Activated T-cell treated with anti-CD3 and anti-CD28 coated beads, Interleukin-2, amount 50 U/mL, for 48 hours (primary cell): ENCODE measurements at regions not wholly inside any gene's neighbourhood (a gene's known extent, or its start where the extent isn't known, plus 50 kb on each side); places are given as distances from the start of the nearest gene placed in this dataset.
"Not testable (repeated sequence)": the region's sequence is repeated elsewhere in the genome, so short reads cannot be mapped to it uniquely, and the experiment has no call there.

Experiments used
- DNase-seq, 2 experiments: peaks; one replicate each; pipeline ENCODE4 v3.0.0-alpha.2; 2020

DNA sequence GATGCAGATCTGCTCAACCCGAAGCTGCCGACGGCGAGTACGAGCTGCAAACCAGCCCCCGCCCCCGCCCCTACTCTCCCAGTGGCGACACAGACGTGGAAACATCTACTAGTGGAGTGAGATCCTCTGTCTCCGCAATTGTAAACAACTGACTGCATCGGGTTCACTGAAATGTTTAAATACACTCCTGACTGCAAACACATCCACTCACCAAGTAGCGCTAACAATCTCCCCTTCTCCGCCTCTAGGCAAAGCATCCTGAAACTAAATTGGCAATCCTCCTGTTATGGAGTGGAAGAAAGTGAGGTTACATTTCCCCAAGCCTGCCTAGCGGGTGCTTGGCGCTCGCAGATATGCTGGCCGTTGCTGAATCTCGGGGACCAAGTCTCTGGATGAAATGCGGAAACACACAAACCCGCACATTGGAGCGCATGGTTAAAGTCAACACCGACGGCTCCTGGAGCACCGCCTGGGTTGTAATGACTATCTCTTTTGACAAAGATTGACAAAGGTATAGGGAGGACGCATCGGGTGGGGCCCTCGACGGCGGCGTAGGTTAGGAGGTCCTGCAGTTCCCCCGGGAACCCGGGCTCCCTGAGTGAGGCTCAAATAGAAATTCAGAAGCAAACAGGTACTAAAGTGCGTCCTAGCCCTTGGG lies 117.0 kb upstream of the TEX13C start:
- DNase-seq, result peak; percentile 22 to 24

DNA sequence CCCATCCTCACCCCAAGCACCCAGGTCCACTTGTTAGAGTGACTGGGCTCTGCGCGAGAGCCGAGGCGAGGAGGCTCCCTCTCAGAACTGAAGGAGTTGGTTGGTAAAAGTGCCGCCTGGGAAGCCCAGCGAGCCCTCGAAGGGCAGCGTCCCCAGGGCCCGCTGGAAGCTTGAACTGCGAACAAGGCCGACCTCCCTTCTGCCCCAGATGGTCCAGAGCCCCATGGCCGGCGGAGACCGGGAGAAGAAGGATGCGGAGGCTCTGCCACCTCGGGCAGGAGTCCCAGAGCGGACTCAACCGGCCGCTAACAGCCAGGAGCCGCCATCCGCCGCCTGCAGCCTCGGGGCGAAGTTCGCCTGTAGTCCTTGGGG lies 116.3 kb upstream of the TEX13C start:
- DNase-seq, result peak; percentile 18 to 20

DNA sequence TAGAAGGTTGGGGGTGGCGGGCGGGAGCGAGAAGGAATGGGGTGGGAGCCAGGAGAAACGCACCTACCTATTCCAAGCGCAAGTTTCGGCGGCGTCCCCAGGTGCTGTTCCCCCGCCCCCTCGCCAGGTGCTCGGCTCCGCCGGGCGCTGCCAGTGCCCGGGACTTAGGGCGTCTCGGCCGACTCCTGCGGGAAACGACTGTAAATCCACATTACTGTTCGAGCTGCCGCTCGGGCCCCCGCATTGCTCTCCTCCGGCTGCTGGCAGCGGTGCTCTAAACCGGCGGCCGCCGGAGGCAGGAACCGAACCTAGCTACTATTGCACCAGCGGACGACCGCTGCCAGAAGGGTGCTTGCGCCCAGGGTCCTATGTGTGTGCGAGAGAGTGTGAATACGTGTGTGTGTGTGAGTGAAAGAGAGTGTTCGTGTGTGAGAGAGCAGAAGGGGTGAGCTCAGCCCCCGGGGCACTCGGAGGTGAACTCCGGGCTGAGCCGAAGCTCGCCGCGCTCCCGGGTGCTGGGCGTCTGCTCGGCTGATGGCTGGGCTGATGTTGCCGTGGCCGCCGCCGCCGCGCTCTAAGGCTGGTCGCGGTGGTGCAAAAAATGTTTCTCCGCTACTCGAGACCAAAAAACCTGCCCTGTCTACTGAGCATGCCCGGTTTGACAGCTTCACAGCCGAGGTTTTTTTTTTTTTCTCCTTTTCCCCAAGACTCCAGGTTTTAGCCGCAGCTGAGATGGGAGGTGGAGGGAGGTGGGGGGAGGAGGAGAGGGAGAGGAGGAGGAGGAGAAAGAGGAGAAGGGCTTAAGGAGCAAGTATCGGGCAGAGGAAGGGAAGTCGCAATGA lies 115.7 kb upstream of the TEX13C start:
- DNase-seq, result peak; percentile 21 to 39

DNA sequence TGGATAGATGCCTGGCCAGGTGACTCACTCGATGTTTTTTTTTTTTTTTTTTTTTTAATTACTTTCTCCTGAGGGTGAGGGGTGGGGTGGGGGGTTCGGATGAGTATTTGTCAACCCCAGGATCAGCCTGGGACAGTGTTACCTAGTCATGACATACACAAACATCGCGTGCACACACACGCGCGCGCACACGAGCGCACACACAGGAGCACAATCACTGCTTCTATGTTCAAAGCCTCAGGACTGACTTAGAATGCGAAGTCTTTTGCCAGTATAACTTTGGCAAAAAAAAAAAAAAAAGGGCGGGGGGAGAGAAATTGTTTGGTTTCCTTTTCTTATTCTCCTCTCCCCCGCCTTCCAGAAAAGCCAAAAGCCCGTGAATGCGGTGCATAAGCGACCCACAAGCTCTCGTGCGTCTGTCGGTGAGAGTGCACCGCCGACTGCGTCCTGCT lies 115.0 kb upstream of the TEX13C start:
- DNase-seq, result no peak

DNA sequence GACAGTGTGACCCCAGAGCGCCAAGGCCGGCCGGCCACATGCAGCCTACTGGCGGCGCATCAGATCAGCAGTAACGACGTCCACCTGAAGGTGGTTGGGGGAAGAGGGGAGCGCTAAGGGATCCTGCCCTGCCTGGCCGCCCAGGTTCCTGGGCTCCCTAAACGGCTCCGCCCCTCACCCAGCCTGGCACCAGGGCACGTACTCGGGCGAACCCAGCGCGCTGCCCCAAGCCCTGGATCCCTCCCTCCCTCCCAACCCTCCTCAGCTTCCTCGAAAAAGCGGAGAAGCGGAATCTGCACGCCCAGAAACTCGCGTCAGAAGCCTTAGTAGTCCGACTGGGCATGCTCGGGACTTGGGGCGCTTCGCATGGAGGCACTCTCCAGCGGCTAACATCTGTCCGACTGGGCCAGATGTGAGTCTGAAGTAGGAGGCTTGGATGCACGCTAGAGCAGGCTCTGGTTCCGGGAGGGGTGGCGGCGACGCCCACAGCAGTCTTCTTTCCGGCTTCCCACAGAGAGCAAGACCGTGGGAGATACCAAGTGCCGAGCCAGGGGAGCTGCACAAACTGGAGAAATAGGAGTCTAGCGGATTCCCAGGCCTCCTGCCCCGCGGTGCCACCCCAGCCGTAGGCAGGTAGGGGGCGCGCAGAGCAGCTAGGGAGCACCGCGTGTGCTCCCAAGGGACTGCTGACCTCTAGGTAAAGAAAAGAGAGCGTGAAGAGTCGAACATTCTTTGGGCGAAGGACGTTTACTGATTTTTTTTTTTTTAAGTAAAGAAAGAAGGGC lies 114.3 kb upstream of the TEX13C start:
- peak; percentile 28 to 35 for DNase-seq

DNA sequence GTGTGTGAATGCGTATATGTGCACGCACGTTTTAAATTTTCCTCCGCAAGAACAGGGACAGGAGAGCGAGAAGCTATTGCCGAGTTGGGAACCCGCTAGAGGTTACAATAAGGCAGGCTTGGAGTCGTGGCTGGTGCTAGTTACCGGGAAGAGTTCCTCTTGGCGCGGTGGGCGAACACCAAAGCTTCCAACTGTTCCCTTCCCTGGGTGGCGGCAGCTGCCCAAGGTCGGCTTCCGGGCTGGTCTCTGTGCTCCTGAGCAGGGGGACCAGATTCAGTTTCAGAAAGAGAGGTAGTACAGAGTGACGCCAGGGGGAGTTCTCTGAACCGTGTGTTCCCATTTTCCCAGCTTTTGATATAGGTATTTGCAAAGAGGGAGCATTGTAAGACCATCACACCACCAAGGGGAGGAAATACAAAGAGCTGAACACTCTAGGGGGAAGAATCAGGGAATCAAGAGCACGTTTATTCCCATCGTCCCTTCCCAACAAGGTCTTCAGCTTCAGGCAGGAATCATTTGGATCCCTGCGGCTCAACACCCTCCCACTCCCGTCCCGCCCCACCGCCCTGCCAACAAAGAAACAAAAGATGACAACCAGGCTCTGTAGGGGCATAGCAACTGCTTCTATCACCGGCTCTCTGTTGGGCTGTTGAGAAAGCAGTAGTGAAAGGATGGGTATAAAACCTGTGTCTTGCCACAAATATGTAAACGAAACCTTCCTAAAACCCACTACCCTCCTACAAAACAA lies 113.6 kb upstream of the TEX13C start:
- peak in 1 of 2 experiments; percentile 19 for DNase-seq

DNA sequence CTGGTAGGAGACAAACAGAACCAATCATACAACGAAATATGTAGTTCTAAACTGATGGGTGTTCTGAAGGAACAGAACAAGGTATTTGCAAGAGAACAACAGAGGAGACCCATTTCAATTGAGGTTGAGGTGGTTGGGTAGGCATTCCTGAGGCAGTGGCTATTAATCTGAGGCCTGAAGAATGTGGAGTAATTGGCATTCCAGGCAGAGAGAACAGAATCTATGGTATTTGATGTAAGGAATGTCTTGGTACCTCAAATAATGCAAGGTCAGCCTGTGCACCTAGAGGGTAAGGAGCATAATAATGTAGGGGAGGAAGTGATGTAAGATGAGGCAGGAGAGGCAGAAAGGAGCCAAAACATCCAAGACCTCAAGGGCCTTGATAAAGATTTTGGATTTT lies 109.5 kb upstream of the TEX13C start:
- no peak for DNase-seq

DNA sequence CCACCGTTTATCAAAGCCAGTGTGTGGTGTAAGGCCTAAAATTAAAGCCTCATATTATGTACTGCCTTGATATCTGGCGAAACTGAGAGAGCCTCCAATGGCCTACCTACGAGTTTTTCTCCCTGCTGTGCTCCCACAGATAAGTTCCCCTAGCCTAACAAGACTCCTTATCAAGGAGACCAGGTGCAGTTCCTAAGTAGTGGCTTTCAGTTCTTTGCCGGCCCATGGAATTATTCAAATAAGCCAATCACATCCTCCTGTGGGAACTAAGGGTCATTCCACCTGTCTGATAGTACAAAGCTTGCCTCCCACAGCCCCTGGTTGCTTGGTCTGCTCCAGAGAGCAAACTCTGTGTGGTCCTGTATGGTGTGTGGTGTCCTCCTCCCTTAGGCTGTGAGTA lies 99.8 kb upstream of the TEX13C start:
- no peak for DNase-seq

DNA sequence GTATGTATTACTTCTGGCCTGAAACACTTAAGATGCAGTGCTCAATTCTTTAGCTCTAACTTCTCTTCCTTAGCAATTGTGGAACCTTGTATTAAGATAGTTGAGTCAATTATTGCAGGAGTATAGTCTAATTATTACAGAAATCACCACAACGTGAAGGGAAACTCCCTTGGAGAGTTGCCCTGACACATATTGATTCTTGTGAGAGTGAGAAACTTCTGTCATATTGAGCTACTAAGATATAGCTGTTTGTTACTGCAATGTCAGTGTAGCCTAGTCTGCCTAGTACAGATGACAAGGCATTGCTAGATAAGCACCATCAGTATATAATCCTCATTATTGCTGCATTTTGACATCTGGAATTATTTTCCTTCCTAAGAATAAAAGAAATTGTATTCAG lies 82.7 kb upstream of the TEX13C start:
- no peak for DNase-seq

DNA sequence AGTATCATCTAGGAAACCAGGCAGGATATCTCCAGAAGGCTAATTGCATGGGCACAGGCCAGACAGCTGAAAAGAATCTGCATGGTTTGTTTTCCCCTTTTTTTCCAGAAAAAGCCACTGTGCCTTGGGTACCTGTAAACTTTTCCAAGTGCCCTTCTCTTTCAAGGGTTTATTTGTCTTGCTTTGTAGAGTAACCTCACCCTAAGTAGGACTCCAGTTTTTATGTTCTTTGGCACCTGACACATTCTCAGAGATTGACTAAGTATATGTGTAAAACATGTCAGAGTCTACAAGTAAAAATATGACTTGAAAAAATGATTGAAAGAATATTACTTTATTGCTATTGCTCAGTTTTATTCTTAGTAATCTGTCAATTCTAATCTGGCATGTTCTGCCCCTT lies 70.7 kb upstream of the TEX13C start:
- no peak for DNase-seq

DNA sequence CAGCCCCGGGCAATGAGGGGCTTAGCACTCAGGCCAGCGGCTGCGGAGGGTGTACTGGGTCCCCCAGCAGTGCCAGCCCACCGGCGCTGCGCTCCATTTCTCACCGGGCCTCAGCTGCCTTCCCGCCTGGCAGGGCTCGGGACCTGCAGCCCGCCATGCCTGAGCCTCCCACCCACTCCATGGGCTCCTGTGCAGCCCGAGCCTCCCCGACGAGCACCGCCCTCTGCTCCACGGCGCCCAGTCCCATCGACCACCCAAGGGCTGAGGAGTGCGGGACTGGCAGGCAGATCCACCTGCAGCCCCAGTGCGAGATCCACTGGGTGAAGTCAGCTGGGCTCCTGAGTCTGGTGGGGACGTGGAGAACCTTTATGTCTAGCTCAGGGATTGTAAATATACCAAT lies 63.9 kb upstream of the TEX13C start:
- not testable (repeated sequence) for DNase-seq

DNA sequence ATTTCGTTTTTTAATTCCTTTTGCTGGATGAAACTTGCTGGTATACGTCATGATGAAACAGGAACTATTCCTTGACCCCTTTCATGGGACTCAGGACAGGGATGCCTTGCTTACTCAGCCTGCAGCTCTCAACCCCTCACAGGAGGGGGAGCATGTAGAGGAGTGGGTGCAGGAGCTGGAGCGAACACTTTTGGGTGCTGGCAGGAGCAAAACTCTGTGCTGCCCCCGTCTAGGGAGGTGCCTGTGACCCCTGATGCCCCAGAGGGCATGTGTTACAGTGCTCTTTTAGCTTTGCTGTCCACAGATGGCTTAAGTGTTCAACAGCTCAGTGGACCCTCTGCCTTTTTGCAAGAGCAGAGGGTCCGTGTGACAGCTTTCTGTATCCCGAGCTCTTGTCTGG lies 56.8 kb upstream of the TEX13C start:
- no peak for DNase-seq

DNA sequence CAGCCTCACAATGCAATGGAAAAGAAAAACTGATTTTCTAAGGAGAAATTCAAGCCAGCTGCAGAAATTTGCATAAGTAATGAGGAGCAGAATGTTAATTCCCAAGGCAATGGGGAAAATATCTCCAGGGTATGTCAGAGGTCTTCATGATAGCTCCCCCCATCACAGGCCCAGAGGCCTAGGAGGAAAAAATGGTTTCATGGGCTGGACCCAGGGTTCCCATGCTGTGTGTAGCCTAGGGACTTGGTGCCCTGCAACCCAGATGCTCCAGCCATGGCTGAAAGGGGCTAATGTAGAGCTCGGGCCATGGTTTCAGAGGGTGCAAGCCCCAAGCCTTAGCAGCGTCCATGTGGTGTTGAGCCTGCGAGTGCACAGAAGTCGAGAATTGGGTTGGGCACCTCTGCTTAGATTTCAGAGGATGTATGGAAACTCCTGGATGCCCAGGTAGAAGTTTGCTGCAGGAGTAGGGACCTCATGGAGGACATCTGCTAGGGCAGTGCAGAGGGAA lies 53.5 kb upstream of the TEX13C start:
- DNase-seq, result no peak
